GF-D8 (cell line): ENCODE measurements at regions not wholly inside any gene's neighbourhood (a gene's known extent, or its start where the extent isn't known, plus 50 kb on each side); places are given as distances from the start of the nearest gene placed in this dataset.

Experiments
- DNase-seq: peaks from one replicate; lab custom pipeline; 2025; lab: John Stamatoyannopoulos, UW

DNA sequence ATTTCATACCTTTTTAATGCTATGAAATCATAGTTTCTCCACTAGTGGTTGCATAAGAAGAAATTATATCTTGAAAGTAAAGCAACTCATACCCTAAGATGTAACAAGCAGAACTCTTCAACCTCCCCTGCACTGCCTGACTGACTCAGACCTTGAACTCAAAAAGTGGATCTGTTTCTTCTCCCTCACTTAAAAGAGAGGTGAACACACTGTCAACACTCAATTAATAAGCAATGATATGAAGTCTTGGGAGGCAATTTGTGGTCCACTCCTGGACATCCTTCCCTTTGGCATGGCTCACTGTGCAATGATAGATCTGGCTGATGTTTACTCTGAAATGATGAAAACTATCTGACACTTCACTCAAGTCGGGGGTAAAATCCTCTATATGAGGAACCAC lies 282.0 kb upstream of the DKK2 start:
- DNase-seq = no peak

DNA sequence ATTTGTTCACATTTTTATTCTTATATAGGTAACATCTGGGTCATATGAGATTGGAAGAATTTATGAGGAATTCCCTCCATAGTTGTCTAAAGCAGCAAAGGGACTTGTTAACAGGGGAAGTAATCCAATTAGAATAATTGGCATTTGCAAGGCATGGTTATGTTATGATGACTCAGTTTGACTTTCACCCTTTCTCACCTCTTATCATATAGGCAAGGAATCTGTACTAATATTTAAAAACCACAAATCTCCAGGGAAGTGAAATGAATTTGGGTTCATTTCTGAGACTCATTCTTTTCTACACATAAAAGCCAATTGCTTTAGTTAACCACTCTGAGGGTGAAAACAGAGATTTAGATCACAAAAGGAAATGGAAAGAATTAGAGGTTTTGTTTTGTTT lies 281.5 kb upstream of the DKK2 start:
- DNase-seq = no peak

DNA sequence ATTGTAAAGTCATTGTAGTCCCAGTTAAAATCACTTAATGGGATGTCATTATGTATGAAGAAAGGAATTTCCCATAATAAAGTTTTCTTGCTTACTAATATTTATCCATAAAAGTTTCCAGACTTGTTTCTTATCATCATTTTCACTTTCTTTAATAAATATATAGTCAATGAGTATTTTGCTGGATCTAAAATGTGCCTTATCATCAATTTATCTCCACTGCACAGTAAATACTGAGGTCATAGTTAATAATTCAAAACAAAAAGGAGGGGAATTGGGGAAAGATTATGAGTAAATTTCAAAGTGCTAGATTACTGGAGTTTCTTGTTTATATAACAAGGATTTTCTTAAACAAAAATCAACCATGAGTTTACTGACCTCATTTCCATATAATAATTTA lies 279.5 kb upstream of the DKK2 start:
- no peak for DNase-seq

DNA sequence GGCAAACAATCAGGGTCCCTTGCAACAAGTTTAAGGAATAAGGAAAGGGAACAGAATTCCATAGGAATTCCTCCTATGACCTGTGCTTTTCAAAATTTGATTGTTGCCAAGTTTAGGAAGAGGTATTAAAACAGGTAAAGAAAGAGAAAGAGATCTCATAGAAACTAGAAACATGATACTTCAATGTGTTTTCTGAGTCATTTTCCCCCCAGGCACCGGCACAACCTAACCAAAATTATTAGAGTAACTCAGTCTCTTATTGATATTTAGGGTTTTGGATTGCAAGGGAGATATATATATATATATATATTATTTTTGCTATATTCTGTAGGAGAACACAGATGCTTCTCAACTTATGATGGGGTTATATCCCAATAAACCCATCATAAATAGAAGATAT lies 278.0 kb upstream of the DKK2 start:
- DNase-seq = no peak

DNA sequence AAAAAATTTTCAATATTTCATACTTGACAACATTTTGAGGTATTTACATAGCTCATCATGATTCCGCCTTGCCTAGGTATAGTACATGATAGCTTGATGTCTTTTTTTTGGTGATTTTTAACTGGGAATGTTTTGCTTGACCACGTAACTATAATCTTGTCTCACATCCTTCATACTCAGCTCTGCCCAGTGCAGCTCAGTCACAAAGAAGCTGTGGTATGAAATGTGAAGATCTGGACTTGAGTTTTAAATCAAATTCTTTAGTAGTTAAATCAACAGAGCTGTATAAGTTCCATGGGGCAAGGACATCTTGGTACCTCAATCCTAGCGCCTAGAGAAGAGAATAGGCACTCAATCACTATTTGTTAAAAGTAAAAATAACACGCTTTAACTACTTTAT lies 276.3 kb upstream of the DKK2 start:
- no peak for DNase-seq

DNA sequence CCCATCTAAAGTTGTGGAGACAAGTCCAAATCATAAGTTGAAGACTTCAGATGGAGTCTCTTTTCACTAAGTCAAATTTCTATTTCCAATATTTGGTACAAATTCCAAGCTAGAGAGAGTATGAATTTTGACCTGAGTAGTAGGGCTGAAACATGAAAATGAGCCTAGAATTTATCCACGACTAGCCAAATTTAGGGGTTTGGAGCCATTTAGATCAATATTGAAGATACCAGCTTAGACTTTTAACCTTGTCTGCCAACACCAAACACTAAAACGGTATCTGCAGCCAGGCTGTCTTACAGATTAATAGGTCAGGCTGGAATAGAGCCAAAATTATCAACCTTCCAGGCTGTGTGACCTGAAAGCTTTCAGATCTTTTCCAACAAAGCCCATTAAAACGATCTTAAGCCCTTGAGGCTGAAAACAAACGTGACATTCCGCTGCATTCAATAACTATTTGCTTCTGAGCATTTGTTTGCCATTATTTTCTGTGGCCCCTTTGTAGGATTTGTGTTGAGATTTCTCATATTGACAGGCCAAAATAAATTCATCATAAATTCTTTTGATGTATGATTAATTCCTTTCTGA lies 268.7 kb upstream of the DKK2 start:
- no peak for DNase-seq

DNA sequence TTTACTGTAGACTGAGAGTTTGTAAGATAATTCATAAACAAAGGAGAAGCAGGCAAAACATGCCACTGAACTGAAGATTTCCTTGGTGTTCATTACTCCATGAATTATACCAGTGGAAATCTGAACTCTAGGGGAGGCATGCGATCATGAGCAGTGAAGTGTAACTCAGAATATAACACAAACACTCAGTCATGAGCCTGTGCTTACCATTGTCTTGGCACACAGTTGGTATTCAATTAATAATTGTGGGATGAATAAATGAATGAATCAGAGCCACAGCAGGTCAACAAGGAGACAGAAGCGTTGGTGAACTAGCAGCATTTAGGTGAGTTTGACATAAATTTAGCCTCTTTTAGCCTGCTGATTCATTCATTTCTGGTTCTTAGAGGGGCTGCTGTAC lies 263.5 kb upstream of the DKK2 start:
- no peak for DNase-seq

DNA sequence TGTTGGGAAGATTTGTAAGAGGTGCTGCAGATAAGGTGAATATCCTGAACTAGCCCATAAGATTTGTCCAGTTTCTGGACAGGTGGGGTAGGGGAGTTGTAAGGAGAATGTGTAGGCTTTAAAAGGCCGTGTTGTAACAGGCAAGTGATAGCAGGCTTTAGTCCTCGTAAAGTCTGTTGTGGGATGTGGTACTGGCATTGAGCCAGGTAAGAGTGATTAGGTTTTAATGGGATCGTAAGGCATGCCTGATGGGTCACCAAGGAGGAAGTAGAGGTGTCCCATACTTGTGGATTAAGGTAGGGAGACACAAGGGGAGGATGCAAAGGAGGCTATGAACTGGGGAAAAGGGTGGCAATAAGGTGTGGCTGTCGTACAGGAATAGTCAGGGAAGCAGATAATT lies 256.9 kb upstream of the DKK2 start:
- DNase-seq = no peak

DNA sequence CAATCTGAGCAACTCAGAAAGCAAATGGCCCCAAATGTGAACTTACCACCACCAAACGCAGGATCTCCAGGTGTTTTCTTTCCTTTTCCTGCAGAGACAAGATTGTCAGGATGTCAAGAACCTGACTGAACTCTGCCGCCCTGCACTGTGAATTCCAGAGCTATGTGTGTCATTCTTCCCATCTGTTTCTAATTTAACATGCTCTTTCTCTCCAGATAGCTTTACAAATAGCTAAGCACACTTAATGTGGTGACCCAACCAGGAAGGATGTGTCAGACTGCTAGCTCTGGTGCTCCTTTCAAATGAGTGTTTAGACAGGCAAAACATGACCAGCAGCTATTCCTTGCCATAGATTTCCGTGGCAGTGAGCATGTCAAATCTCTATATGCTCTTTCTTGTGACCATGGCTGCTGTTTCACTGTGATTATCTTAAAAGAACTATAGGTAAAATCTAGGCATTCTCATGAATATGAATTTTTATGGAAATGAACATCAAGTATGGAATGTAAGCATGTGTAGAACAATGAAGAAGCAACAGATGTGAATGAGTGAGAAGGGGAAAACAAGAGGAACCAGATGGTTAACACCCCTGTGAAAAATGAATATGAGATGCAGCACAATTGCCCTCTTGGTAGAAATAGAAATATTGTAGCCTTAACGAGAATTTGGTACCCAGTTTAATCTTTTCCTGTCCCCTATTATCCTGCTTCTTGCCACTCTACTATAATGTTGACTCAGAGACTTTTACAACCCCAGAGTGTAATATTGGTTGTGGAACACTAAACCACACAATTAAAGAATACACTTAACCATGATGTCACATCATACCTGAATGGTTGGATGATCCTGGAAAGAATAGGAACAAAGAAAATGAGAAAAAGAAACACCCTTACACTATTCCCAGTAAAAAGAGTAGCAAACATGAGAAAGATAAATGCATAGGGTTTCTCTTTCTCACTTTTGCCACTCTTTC lies 247.8 kb upstream of the DKK2 start:
- no peak for DNase-seq

DNA sequence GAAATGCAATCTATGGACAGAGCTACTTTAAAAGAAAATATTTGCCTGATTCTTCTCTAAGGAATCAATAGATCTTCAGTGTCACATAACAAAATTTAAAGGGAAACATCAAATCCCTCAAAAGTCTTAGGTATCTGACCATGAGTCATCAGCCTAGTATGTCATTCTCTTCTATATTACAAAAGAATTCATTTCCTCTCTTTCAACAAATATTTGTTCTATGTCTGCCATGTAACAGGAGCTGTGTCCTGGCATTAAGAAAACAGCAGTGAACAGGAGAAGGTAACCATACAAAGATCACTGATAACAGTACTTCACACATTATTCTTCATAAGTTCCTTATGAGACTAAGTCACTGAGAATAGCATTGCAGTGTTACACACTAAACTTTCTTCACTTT lies 243.6 kb upstream of the DKK2 start:
- DNase-seq = no peak

DNA sequence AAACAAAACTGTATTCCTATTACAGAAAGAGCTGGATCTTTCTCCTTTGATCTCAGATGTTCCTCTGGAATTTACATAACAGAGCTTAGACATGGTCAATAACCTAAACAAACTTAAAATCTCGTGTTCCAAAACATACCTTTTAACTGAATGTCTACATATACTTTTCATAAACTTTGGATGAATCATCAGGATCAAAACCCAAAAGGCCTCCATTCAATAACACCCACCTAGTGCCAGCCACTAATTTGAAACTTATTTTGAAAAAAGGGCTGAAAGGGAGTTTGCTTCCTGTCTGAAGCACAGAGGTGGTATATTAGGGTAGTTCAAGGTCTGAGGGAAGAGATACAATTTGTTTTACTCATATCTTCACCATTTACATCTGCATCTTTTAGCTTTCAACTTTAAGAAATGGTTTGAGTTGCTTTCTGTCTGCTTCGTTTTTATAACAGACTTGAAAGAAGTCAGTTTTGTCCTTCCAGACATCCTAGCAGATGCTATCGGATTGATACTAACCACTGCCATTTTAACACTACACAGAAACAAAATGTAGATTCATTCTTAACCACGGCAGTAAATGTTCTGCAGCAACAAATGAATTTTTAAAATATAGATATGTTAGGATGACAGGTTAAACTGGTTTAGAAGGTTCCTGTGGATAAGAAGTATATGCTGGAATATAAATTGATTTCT lies 242.8 kb upstream of the DKK2 start:
- no peak for DNase-seq

DNA sequence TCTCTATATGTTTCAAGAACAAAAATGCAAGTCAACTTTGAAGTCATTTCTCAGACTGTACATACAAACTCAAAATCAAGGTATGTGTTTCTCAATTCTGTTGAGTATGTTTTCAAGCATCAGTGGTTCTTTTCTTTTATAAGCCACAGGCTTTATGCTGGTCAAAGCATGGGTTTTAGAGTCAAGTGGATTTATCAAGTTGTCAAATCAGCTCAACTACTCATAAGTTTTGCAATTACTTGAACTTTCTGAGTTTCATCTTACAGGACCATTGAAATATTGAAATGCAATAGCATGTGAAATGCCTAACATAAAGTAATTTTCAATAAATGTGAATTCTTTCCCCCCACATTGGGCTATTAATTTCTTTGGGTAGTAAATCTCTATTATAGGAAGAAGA lies 239.9 kb upstream of the DKK2 start:
- no peak for DNase-seq

DNA sequence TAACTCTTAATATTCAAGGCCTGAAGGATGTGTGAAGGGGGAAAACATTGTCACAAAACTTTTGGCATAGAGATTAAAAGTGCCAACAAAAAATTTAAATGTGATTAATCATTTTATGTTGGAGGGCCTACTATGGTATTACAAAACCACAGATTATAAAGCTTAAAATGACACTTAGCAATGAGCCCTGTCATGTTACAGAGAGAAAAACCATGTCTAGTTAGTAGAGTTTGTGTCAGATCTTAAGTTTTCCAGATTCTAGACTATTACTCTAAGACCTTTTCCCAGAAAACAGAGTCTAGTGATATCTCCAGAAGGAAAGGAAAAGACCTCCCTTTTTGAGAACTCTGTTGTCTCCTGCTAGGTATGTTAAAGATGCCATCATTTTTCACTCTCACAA lies 239.1 kb upstream of the DKK2 start:
- DNase-seq = no peak

DNA sequence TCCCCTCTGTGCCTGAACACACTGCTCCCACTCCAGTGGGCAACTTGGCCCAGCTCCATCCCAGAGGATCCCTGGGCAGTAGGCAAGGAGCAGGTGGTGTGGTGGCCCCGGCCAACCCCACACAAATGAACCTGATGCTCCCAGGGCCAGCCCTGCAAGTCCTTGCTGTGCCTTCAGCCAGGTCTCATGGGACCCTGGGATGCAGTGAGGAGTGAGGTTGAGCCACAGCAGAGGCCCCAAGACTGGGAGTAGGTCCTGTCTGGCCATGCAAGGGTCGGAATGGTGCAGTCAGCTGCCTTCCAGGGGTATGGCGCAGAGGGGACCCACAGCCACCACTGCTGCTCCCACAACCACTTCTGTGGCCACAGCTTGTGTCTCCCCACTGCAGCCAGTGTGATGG lies 234.5 kb upstream of the DKK2 start:
- DNase-seq = no peak

DNA sequence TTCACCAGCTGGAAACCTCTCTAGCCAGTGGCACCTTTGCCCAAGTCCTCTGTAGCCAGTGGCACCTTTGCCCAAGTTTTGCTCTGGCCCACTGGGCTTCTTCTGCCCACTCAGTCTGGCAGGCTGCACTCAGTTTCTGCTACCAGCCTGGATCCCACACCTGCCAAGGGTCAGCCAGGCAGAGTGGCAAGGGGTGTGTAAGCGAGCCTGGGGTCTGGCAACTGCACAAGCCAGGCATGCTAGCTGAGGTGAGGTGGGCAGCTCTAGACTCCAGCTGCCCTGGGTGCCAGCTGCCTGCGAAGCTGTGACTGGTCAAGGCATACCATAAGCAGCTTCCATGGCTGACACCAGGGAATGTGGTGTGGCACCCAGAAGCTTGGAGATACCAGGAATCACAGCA lies 233.1 kb upstream of the DKK2 start:
- no peak for DNase-seq

DNA sequence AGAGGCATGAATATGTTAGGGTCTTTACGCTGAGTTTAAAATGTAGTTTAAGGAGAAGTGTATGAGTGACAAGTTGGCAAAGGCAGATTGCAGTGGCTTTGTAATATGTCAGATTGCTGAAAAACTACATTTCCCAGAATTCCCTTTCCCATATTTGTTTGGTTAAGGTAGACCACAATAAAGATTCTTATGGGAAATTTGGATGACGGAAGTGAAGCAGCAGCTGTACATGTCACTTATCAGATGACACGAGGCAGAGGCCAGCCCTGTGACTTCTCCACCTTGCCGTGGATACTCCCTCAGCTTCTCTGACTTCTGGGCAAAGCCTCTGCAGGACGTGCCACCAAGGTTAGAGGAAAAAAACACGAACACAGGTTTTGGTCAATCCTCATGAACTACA lies 229.7 kb upstream of the DKK2 start:
- DNase-seq = no peak

DNA sequence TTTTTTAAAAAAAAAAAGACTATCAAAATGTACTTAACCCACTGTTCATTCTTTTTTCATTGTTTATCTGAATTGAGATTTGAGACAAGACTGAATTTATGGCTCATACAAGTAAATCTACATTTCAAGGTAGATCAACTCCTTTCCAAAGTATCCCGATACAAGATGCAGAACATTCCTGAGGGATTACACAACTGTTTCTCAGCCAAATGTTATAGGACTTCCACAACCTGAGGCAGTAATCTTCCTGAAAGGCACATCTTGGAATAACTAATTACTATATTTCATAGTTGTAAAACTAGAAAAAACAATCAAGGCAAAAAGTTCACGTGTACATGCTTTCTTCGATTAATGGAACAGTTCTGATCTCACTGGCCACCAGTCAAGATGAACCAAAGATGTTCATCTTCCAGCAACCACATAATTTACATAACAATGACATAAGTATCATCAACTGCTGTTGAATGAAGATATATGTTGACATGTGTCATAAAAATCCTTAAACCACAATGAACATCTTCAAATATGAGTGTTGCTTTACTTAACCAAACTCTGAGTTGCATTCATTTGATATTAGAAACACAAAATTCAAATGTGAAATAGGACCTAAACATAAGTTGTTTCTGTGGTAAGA lies 225.2 kb upstream of the DKK2 start:
- no peak for DNase-seq

DNA sequence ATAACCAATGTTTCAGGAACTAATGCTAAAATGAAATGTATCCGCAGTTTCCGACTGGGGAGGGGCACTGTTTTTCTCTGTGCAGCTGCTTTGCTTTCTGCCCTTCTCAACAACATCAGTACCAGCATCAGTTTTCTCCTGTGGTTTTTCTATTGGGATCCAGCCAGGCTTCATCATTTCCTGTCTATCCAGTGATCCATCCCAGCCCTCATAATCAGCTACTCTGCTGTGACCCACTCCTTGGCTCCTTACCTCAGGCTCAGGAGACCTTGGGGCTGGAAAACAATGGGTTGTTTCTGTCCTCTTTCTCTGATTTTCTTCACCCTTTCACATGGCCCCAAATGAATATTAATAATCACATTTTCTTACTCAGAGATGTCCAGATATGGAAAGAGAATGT lies 222.2 kb upstream of the DKK2 start:
- no peak for DNase-seq

DNA sequence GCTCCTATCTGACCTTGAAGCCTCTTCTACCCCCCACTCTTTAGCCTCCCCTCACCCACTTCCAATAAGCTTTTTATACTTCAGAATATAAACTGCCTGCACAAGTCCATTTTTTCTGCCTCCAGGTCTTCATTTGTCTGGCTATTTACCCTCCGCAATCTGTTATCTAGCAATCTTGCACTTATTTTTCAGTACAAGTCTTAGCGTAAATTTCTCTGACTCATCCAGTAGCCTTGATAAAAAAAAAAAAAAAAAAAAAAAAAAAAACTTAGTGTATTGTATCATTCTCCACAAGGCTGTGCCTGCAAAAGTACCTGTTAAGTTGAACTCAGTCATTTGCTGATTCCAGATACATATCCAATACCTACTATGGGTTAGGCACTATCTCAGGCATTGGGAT lies 219.5 kb upstream of the DKK2 start:
- no peak for DNase-seq

DNA sequence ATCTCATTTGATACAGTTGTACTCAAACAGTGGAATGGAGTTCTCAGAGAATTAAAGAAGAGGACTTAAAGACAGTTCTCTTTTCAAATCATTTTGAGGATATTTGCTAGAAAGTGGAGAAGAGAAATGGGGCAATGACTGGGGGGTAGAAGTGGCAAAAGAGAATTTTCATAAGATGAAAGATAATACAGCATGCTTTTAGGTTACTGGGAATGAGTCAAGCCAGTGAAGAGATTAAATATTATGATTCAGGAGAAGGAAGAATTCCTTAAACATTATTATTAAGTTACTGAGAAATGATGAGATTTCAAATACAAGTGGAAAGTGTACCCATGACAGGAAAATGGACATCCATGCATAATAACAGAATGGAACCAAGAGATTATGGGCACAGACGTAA lies 219.0 kb upstream of the DKK2 start:
- no peak for DNase-seq

DNA sequence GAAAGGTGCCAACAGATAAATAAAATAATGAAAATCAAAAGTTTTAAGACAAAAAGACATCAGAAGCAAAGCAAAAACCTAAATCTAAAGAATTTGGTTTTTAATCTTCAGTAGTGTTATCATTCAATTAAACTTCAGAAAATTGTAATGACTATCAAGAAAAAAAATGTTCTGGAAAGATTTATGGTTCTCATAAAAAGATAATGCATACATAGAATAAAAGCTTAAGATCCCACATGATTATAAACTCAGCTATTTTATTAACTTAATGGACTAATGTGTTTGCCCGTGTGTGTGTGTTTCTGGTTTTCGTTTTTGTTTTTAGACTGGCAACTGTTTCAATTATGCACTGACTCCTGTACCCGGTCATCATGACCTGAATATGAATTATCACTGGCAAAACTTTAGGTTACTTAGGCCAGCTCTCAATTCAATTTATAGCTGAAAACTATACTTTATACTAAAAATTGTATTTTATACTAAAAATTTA lies 217.5 kb upstream of the DKK2 start:
- DNase-seq = no peak

DNA sequence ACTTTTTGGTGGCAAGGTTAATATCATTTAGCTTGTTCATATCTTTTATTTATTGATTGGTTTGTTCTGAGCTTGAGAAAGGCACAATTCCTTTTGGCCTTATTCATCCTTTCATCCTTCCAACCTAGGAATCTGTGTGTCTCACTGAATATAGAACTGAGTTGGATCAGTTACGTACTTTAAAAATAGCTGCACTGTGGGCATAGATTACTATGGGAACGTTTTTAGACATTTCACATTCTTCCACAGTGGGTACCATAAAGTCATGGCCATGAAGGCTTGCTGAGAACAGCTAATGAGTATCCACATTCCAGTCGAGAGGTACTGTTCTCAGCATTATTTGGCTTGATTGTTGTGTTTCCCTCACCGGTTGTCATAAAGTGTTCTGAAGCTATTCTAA lies 217.0 kb upstream of the DKK2 start:
- DNase-seq = no peak

DNA sequence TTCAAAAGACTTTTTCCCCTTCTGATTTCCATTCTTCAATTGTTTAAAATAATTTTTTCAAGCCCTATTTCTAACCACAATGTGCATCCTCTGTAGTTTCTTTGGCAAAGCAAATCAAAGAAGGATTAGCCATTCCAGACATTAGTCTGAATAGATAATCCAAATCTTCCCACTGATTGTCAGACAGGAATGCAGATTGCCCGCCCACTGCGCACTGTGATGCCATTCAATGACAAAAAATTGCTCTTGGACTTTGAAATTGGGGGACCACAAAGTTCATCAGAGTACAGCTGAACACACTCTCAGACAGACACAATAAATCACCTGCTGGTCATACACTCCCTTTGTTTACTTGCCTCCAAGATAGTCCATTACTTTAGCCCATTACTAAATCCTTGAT lies 216.5 kb upstream of the DKK2 start:
- no peak for DNase-seq
